A549 (cell line): ENCODE measurements at regions not wholly inside any gene's neighbourhood (a gene's known extent, or its start where the extent isn't known, plus 50 kb on each side); places are given as distances from the start of the nearest gene placed in this dataset.

Experiments
- BCL3 ChIP-seq: fragments of >200 bp; sonication (Bioruptor Twin); formaldehyde crosslinking; IDR thresholded peaks from 3 replicates; pipeline ENCODE4 v1.6.1; 2016
- CTCF ChIP-seq: fragments of >200 bp; sonication (Bioruptor Twin); formaldehyde crosslinking; IDR thresholded peaks from 3 replicates; pipeline ENCODE4 v1.5.1; 2016
- MAFK ChIP-seq: fragments of 450-650 bp; IDR thresholded peaks from 2 replicates; pipeline ENCODE4 v1.6.1; 2014; ENCODE audit not compliant: partially characterized antibody
- POLR2A ChIP-seq: IDR thresholded peaks from 2 replicates; pipeline ENCODE4 v1.6.1; 2012; ENCODE audit warnings: mild to moderate bottlenecking, low read length
- RFX5 ChIP-seq: fragments of 450-650 bp; IDR thresholded peaks from 2 replicates; pipeline ENCODE4 v1.7.1; 2014; ENCODE audit warnings: antibody characterized with exemption, mild to moderate bottlenecking, moderate library complexity
- SMC3 ChIP-seq: fragments of >200 bp; sonication (Bioruptor Twin); formaldehyde crosslinking; IDR thresholded peaks from 3 replicates; pipeline ENCODE4 v1.6.1; 2018; ENCODE audit warnings: inconsistent platforms

DNA sequence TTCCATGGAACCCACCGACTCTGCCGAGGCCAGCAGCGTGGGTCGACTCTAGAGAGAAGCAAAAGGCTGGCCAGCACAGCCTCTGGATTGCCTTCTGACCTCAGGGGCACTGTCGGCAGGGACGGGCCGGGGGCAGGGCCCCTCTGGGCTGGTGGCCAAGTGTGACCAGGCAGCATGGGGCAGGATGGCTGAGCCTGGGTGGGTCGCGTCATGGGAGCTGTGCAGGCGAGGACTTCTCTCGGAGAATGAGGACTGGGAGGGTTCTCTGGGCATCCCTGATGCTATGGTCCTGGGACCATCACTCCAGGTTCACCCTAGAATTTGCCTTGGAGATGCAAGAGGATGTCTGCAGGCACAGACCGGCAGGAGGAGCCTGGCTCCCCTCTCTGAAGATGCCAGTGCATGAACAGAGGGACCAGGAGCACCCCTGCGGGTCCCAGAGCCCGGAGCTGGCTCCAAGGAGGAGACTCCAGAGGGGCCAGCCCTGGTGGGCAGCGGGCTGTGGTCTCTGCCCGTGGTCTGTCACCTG, 289.2 kb downstream of the NDUFA10 start:
- no peak for TF ChIP-seq POLR2A
- TF ChIP-seq RFX5, result no peak
- TF ChIP-seq SMC3, result no peak
- no peak for TF ChIP-seq MAFK
- no peak for TF ChIP-seq CTCF
- TF ChIP-seq BCL3, result no peak
